Sigmoid colon (tissue), 4 donors: ENCODE measurements at regions not wholly inside any gene's neighbourhood (a gene's known extent, or its start where the extent isn't known, plus 50 kb on each side); places are given as distances from the start of the nearest gene placed in this dataset.

ENCODE experiments used
- CTCF ChIP-seq, 4 experiments: fragments of 450-650 bp in 3 of 4; fragments of 200-600 bp in 1 of 4; IDR thresholded peaks; one replicate each; pipeline ENCODE4 v1.5.1; 2016 to 2019; ENCODE audit warnings: antibody characterized with exemption in 4 of 4, mild to moderate bottlenecking in 3 of 4, moderate library complexity in 2 of 4
- EP300 ChIP-seq, 4 donors: sonication (generic); formaldehyde crosslinking; IDR thresholded peaks; one replicate each; pipeline ENCODE4 v1.6.1; 2017; ENCODE audit warnings: antibody characterized with exemption in 4 of 4
- POLR2A ChIP-seq, 2 donors: fragments of 450-650 bp; IDR thresholded peaks; one replicate each; pipeline ENCODE4 v1.6.1; 2016; ENCODE audit warnings: antibody characterized with exemption in 2 of 2, mild to moderate bottlenecking in 2 of 2, moderate library complexity in 2 of 2
- POLR2AphosphoS5 ChIP-seq, 4 donors: sonication (generic); formaldehyde crosslinking; IDR thresholded peaks; one replicate each; pipeline ENCODE4 v1.6.1; 2017; ENCODE audit warnings: antibody characterized with exemption in 4 of 4

GRCh38 chr21:28337315-28337714 lies 655.4 kb downstream of the LTN1 start:
- TF ChIP-seq POLR2AphosphoS5 (IDR thresholded peaks at IDR 0.05) (no peak), CTCF (IDR thresholded peaks at IDR 0.05) (peak in 2 of 4 experiments; percentile 16 to 30), POLR2A (IDR thresholded peaks at IDR 0.05) (no peak), EP300 (IDR thresholded peaks at IDR 0.05) (no peak)
